Esophagus squamous epithelium (tissue), 5 donors: ENCODE measurements at regions not wholly inside any gene's neighbourhood (a gene's known extent, or its start where the extent isn't known, plus 50 kb on each side); places are given as distances from the start of the nearest gene placed in this dataset.

Experiments used
- DNase-seq: peaks from one replicate; lab custom pipeline; 2025; lab: John Stamatoyannopoulos, UW
- H3K27ac ChIP-seq, 4 donors: fragments of 200-600 bp; sonication (generic); one replicate each; pipeline ENCODE4 v1.5.1; 2016 to 2019; ENCODE audit warnings: mild to moderate bottlenecking in 1 of 4
- H3K27me3 ChIP-seq, 4 donors: fragments of 200-600 bp; sonication (generic); 1 replicate in 3 of 4; 2 replicates in 1 of 4; pipeline versions ENCODE4 v1.5.1 to v1.6.0; 2017 to 2021; ENCODE audit warnings: antibody characterized with exemption in 1 of 4
- H3K36me3 ChIP-seq, 3 donors: fragments of 200-600 bp; sonication (generic); one replicate each; pipeline ENCODE4 v1.5.1; 2016 to 2019
- H3K4me1 ChIP-seq, 3 donors: fragments of 200-600 bp; sonication (generic); one replicate each; pipeline ENCODE4 v1.5.1; 2017 to 2019
- H3K4me3 ChIP-seq, 4 donors: fragments of 200-600 bp; sonication (generic); 1 replicate in 3 of 4; 2 replicates in 1 of 4; pipeline ENCODE4 v1.5.1; 2016 to 2019; ENCODE audit warnings: mild to moderate bottlenecking in 2 of 4, moderate library complexity in 1 of 4
- H3K9me3 ChIP-seq, 3 donors: fragments of 200-600 bp; sonication (generic); one replicate each; pipeline ENCODE4 v1.5.1; 2016 to 2019
- CTCF ChIP-seq, 6 experiments: fragments of 450-650 bp in 4 of 6; fragments of 200-600 bp in 2 of 6; sonication (generic) in 2 of 6; IDR thresholded peaks; one replicate each; pipeline ENCODE4 v1.5.1; 2016 to 2019; ENCODE audit warnings: antibody characterized with exemption in 6 of 6, mild to moderate bottlenecking in 4 of 6, moderate library complexity in 4 of 6
- POLR2A ChIP-seq, 4 donors: fragments of 450-650 bp; IDR thresholded peaks; one replicate each; pipeline ENCODE4 v1.6.1; 2017; ENCODE audit warnings: antibody characterized with exemption in 4 of 4, mild to moderate bottlenecking in 4 of 4, moderate library complexity in 3 of 4
- WGBS, 2 donors: methylation state at CpG; one replicate each; pipeline ENCODE4 v1.1.5; 2018; 5-methylcytosine and 5-hydroxymethylcytosine counted together
- intact Hi-C: fragments of 100-400 bp; cut with DNase I; formaldehyde crosslinking; loops from one replicate; pipeline ENCODE4 v1.15.0; 2022
- donor health status: DM: yes; HTN: yes; CAD: no.

DNA sequence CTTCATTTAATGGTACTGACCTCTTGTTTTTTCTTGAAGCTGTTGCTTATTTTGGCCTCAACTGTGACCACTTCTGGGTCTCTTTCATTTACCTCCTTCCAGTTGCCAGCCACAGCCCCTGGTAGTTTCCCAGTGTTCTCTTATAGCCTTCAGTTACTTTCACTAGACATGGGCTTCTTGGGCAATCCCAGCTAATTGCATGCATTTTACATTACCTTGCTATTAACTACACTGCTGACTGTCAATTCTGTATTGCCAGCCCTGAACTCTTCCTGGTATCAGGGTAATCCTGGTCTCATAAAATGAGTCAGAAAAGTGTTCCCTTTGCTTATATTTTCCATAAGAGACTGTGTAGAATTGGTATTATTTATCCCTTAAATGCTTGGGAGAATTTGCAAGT, 195.8 kb upstream of the LARGE1 start:
- no peaks in the 10 kb centered on the region for H3K27me3 ChIP-seq
- intact Hi-C loops, result no loop called here
- no peaks in the 10 kb centered on the region for H3K4me1 ChIP-seq
- H3K27ac ChIP-seq, result no peak overlapping the region
- H3K4me3 ChIP-seq, result no peak overlapping the region
- H3K36me3 ChIP-seq, result no peaks in the 10 kb centered on the region
- DNase-seq, result no peak
- no peaks in the 10 kb centered on the region for H3K9me3 ChIP-seq
- TF ChIP-seq POLR2A (IDR thresholded peaks at IDR 0.05) (no peak), CTCF (IDR thresholded peaks at IDR 0.05) (no peak)

- no peaks in the 10 kb centered on the region for H3K4me1 ChIP-seq
- no peak overlapping the region for H3K4me3 ChIP-seq
- intact Hi-C loops, result no loop called here
- H3K36me3 ChIP-seq, result no peaks in the 10 kb centered on the region
- TF ChIP-seq POLR2A (IDR thresholded peaks at IDR 0.05), result no peak
- no peak for TF ChIP-seq CTCF (IDR thresholded peaks at IDR 0.05)
- no peak overlapping the region for H3K27ac ChIP-seq
- H3K9me3 ChIP-seq, result no peaks in the 10 kb centered on the region
- WGBS, 2 donors, result 36 to 44% methylated on average over 1 of the region's 1 CpG
- H3K27me3 ChIP-seq, result no peaks in the 10 kb centered on the region
- DNase-seq, result no peak
Observed at GRCh38 chr22:34122042-34122441, 201.8 kb upstream of the LARGE1 start.

DNA sequence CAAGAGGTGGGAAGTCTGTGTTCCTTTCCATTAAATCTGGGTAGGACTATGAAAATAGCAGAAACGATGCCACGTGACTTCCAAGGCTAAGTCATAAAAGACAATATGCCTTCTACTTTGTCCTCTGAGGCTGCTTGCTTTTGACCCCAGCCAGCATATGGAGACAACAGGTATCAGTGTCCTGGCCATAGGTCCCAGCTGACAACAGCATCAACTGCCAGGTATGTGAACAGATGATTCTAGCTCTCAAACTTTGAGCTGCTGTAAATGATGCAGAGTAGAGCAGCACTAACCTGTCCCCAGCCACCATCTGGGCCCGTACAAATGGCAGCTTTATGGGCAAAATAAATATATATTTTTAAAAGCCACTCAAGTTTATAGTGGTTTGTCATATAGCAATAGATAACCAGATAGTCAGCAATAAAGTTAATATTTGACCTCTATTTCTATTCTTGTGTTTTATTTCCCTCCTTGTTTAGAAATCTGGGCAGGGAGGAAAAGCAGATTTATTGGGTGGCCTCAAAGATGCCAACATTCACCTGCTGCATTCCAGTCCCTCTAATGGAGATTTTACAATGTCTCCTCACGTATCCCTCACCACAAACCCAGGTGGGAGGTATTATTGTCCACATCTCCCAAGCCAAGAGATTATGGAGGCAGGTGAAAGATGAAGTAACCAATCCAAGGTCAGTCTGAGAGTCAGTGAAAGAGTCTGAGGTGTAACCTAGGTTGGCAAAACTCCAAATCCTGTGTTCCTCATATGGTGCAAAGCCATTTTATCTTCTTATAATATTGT, 209.6 kb upstream of the LARGE1 start:
- Histone ChIP-seq H3K36me3 (no peaks in the 10 kb centered on the region), H3K4me3 (no peak overlapping the region), H3K9me3 (no peaks in the 10 kb centered on the region), H3K4me1 (no peaks in the 10 kb centered on the region), H3K27me3 (no peaks in the 10 kb centered on the region), H3K27ac (no peak overlapping the region)
- WGBS, 2 donors, result 65 to 78% methylated on average over 4 of the region's 4 CpGs
- TF ChIP-seq POLR2A (IDR thresholded peaks at IDR 0.05) (no peak), CTCF (IDR thresholded peaks at IDR 0.05) (no peak)
- DNase-seq, result no peak
- intact Hi-C loops, result no loop called here

GRCh38 chr22:34135749-34136148, 215.5 kb upstream of the LARGE1 start:
- H3K27me3 ChIP-seq, result no peaks in the 10 kb centered on the region
- no peaks in the 10 kb centered on the region for H3K9me3 ChIP-seq
- no peak overlapping the region for H3K4me3 ChIP-seq
- DNase-seq, result no peak
- WGBS, 2 donors, result 76% methylated on average over 7 of the region's 7 CpGs
- no peaks in the 10 kb centered on the region for H3K36me3 ChIP-seq
- TF ChIP-seq CTCF (IDR thresholded peaks at IDR 0.05) (no peak), POLR2A (IDR thresholded peaks at IDR 0.05) (no peak)
- intact Hi-C loops, result no loop called here
- H3K27ac ChIP-seq, result no peak overlapping the region
- H3K4me1 ChIP-seq, result no peaks in the 10 kb centered on the region

GRCh38 chr22:34150023-34150422, 229.7 kb upstream of the LARGE1 start:
- intact Hi-C loops, result no loop called here
- Histone ChIP-seq H3K36me3 (no peaks in the 10 kb centered on the region), H3K27me3 (no peaks in the 10 kb centered on the region), H3K4me1 (no peaks in the 10 kb centered on the region), H3K9me3 (peaks cover 0 to 11% (median 10%) of the 10 kb centered on the region in 3 donors), H3K27ac (no peak overlapping the region), H3K4me3 (no peak overlapping the region)
- DNase-seq, result no peak
- TF ChIP-seq CTCF (IDR thresholded peaks at IDR 0.05) (no peak), POLR2A (IDR thresholded peaks at IDR 0.05) (no peak)
